Activated CD8-positive, alpha-beta T cell treated with anti-CD3 and anti-CD28 coated beads, Interleukin-2, amount 10 ng/mL, durations not matched to agents 7 days and 5 days (primary cell): ENCODE measurements at regions not wholly inside any gene's neighbourhood (a gene's known extent, or its start where the extent isn't known, plus 50 kb on each side); places are given as distances from the start of the nearest gene placed in this dataset.

Experiments used
- ATAC-seq: fragments of 150-1000 bp; cut with Tn5 transposase; one replicate; pipeline ENCODE4 v1.10.0; 2021; ENCODE audit warnings: moderate library complexity
- CTCF ChIA-PET: fragments of 350-600 bp; sonication (Branson Sonifier 250); formaldehyde crosslinking; loops from one replicate; lab custom pipeline; 2021; ENCODE audit warnings: antibody characterized with exemption; lab: Charles Lee
- POLR2A ChIA-PET: fragments of 350-600 bp; sonication (Branson Sonifier 250); formaldehyde crosslinking; loops from one replicate; lab custom pipeline; 2021; ENCODE audit warnings: antibody characterized with exemption; lab: Charles Lee
- DNase-seq: peaks from one replicate; pipeline ENCODE4 v3.0.0-alpha.2; 2020
- H3K27ac Mint-ChIP-seq: one replicate; pipeline ENCODE4 v1.8.0; 2021; ENCODE audit warnings: mild to moderate bottlenecking, mixed read lengths
- H3K27me3 Mint-ChIP-seq: one replicate; pipeline ENCODE4 v1.8.0; 2021; ENCODE audit warnings: low read depth, mixed read lengths
- H3K36me3 Mint-ChIP-seq: one replicate; pipeline ENCODE4 v1.8.0; 2021; ENCODE audit warnings: low read depth, mixed read lengths
- H3K4me1 Mint-ChIP-seq: one replicate; pipeline ENCODE4 v1.8.0; 2021; ENCODE audit warnings: low read depth, mixed read lengths
- H3K4me3 Mint-ChIP-seq: one replicate; pipeline ENCODE4 v1.8.0; 2021; ENCODE audit warnings: mild to moderate bottlenecking, mixed read lengths
- H3K9me3 Mint-ChIP-seq: one replicate; pipeline ENCODE4 v1.8.0; 2022; ENCODE audit warnings: mixed read lengths; ENCODE audit not compliant: insufficient read depth

DNA sequence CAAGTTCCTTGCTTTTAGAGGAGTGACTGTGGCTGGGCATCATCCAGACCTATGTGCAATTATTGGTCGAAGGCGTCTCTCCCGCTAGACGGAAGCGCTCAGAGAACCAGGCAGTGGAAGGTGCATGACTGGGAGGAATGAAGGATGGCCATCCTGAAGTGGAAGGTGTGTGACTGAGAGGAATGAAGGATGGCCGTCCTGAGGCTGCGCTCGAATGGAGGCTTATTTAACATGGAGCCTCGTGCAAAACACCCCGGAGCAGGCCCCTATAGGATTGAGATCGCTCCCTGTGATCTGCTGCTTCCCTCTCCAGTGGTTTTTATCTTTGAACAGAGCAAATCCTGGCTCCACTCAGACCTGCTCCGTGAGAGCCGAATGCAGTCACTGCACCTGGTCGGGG, 140.2 kb upstream of the ID2 start:
- Mint-ChIP-seq H3K4me1 (peaks cover 98% of the 10 kb centered on the region), H3K9me3 (no peaks in the 10 kb centered on the region), H3K27me3 (no peaks in the 10 kb centered on the region), H3K4me3 (peak overlapping the region; percentile 30), H3K27ac (peak overlapping the region; percentile 97), H3K36me3 (peaks cover 8% of the 10 kb centered on the region)
- ATAC-seq (no peak), DNase-seq (no peak)
- ChIA-PET CTCF (interaction anchor here (1.5 to 1.6 kb wide), 2 partner anchors 9 to 19 kb away, joined by 4 read pairs; no protein-coding TSS in a partner anchor), POLR2A (interaction anchor here (1.0 to 6.3 kb wide), 3 partner anchors 139 to 1090 kb away, joined by 3 to 73 read pairs (median 7); partner anchors contain the start of gene ID2)

DNA sequence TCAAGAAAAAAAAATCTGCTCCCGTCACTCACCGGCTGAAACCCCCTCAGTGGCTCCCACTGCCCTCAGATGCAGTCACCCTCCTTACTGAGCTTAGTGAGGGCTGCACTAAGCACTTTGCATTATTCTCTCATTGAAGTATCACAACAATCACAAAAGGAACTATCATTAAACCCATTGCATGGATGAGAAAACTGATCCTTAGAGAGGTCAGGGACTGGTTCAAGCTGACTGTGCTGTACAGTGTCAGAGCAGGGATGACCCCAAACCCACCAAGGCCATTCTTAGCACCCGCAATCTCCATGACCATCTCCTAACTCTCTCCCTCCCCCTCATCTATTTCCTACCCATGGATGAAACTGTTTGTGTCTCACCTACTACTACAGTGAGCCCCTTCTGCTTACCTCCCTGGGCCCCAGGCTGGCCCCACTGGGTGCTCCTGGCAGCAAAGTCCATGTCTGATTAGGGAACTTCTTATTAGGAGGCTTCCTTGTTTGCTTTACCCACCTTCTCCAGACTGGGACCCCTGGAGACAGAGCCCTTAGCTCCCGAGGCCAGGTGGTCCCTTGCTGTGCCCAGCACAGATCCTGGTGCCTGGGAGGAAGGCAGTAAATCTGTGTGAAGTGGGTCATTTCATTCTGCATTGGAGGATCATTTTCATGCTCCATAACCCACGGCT, 139.3 kb upstream of the ID2 start:
- ATAC-seq: no peak
- H3K9me3 Mint-ChIP-seq: no peaks in the 10 kb centered on the region
- no peaks in the 10 kb centered on the region for H3K27me3 Mint-ChIP-seq
- POLR2A ChIA-PET: interaction anchor here (0.7 to 6.3 kb wide), 8 partner anchors 18 to 1091 kb away, joined by 3 to 73 read pairs (median 5); partner anchors contain the start of gene ID2
- peaks cover 8% of the 10 kb centered on the region for H3K36me3 Mint-ChIP-seq
- peak overlapping the region; percentile 97 for H3K27ac Mint-ChIP-seq
- no peak for DNase-seq
- CTCF ChIA-PET: interaction anchor here (1.5 to 2.2 kb wide), 5 partner anchors 10 to 1115 kb away, joined by 4 to 16 read pairs (median 7); partner anchors contain the start of gene ID2
- H3K4me1 Mint-ChIP-seq: peaks cover 98% of the 10 kb centered on the region
- peak overlapping the region; percentile 46 for H3K4me3 Mint-ChIP-seq

DNA sequence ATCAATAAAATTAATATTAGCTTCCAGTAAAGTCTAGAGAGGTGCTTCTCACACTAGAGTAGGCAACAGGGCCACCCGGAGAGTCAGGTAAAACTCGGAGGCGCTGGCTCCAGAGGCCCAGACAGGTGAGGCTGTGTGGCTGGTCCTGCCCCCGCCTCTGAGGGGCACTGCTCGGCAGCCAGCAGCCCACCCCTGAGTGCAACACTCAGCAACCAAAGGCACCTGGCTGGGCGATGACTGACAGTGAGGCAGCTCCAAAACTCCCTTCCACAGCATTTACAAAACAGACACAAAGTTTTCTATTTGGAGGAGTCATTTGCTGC, 138.8 kb upstream of the ID2 start:
- H3K27ac Mint-ChIP-seq: peak overlapping the region; percentile 97
- ATAC-seq (no peak), DNase-seq (no peak)
- peak overlapping the region; percentile 46 for H3K4me3 Mint-ChIP-seq
- peaks cover 98% of the 10 kb centered on the region for H3K4me1 Mint-ChIP-seq
- H3K36me3 Mint-ChIP-seq: peaks cover 8% of the 10 kb centered on the region
- ChIA-PET POLR2A (interaction anchor here (1.2 to 6.3 kb wide), 12 partner anchors 17 to 1091 kb away, joined by 3 to 73 read pairs (median 6); partner anchors contain the start of gene ID2), CTCF (interaction anchor here (1.2 to 2.5 kb wide), 11 partner anchors 10 to 1115 kb away, joined by 3 to 16 read pairs (median 5); partner anchors contain the start of gene ID2)
- no peaks in the 10 kb centered on the region for H3K9me3 Mint-ChIP-seq
- H3K27me3 Mint-ChIP-seq: no peaks in the 10 kb centered on the region

DNA sequence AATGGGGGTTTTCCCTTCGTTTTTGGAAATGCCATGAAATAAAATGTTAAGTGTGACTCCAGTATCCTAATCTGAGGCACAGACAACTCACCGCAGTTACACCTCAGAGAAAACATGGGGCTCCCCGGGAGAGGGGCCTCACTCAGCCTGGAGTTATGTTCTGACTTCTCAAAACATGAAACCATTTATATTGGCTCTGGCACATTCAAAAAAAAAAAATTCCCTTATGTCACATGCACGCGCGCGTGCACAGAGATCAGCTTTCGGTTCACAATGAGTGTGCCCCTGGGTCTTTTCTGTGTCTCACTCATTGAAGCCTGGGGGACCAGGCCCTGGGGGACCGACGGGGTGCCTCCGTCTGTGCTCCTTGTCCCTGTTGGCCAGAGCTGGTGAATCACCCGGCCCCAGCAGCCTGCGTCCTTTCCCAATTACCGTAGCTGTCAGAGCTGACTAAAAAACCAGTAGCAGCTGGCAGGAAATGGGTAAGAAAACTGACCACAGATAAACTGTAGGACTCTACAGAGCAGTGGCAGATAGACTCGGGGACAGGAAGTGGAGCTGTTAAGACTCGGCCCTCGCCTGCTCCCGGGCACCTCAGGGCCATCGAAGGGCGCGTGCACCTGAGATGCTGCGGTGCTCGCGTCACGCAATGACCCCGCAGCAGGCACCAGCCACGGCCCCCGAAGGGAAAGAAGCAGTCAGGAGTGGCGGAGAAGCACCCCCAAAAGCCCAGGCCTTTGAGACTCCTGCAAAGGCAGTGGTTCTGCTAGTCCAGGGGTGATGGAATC, 138.3 kb upstream of the ID2 start:
- DNase-seq (peak; percentile 75), ATAC-seq (peak; percentile 49)
- Mint-ChIP-seq H3K27me3 (no peaks in the 10 kb centered on the region), H3K27ac (peak overlapping the region; percentile 97), H3K9me3 (no peaks in the 10 kb centered on the region), H3K36me3 (peaks cover 8% of the 10 kb centered on the region), H3K4me1 (peaks cover 94% of the 10 kb centered on the region), H3K4me3 (peak overlapping the region; percentile 46)
- ChIA-PET CTCF (interaction anchor here (0.6 to 2.5 kb wide), 21 partner anchors 11 to 1116 kb away, joined by 3 to 16 read pairs (median 5); partner anchors contain the start of gene ID2), POLR2A (interaction anchor here (0.6 to 6.3 kb wide), 19 partner anchors 16 to 1092 kb away, joined by 3 to 73 read pairs (median 5); partner anchors contain the start of gene ID2)

DNA sequence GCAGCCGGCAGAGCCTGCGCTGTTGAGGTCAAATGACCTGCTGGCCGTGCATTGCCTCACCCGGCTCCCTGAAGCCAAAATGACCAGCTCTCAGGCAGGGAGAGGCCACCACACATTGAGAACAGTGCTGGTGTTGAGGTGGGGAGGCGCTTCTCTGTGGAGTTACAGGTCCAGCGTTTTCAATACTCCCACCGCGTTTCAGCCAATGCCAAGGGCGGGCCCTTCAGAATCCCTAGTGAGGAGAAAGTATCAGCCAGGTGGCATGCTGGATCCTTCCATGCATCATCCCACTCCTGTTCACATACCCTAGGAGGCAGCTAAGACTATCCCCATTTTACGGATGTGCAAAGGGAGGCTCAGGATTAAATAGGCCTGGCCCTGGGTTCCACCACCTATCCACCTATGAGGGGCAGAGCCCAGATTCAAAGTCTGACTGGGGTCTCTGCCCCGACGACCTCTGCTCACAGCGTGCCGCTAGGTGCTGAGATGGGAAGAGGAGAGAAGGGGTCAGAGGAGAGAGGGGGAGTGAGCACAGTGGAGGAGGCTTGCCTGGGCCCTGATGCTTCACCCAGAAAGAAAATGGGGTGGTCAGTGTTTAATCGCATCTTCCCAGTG, 137.6 kb upstream of the ID2 start:
- CTCF ChIA-PET: interaction anchor here (0.9 to 2.5 kb wide), 32 partner anchors 12 to 1118 kb away, joined by 3 to 16 read pairs (median 4); partner anchors contain the start of gene ID2
- peak overlapping the region; percentile 58 for H3K4me3 Mint-ChIP-seq

DNA sequence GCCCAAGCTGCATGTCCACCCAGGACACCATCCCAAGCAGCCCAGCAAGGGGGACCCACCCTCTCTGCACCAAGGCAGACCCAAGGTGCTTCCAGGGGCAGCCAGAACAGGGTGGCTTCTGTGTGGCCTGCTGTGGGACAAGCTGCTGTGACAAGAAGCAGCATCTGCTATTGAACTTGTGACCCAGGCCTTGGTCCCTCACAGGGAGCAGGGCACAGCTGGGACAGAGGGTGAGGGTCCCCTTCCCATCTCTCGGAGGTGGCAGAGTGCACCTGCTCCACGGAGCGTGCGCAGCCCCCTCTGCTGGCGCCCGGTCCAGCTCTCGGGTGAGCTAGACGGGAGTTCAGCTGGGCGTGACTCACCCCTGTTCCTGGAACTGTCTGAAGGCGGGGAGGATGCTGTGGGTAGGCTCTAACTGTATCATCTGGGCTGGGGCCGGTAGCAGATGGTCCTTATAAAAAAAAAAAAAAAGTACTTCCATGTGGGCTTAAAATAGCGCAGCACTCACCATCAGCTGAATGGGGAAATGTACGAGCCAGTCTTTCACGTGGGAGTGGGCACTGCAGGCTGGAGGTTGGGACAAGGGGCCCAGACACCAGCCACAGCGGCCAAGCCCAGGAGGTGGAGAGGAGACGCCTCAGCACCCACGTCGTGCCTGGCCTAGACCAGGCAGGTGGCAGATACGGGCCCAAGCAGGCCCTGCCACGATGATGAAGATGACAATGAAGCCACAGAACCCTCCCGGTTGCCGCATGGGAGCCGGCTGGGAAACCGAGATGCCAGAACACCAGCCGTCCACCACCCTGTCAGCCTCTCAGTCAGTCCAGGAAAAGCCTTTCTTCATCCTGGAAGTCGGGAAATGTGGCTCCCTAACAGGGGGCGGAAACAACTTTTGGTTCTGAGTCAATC, 136.8 kb upstream of the ID2 start:
- POLR2A ChIA-PET: interaction anchor here (0.5 to 6.3 kb wide), 15 partner anchors 23 to 1117 kb away, joined by 3 to 73 read pairs (median 5); partner anchors contain the start of gene ID2
- peak; percentile 94 for DNase-seq
- Mint-ChIP-seq H3K27me3 (no peaks in the 10 kb centered on the region), H3K4me1 (peaks cover 84% of the 10 kb centered on the region), H3K4me3 (peak overlapping the region; percentile 40), H3K9me3 (no peaks in the 10 kb centered on the region), H3K36me3 (peaks cover 6% of the 10 kb centered on the region), H3K27ac (peak overlapping the region; percentile 97)
- CTCF ChIA-PET: interaction anchor here (0.8 to 2.5 kb wide), 27 partner anchors 12 to 1119 kb away, joined by 3 to 16 read pairs (median 4); no protein-coding TSS in a partner anchor
- peak; percentile 90 for ATAC-seq

More for the DNA sequence above, 137.6 kb upstream of the ID2 start:
- ATAC-seq (peak; percentile 8), DNase-seq (peak; percentile 38)
- H3K9me3 Mint-ChIP-seq: no peaks in the 10 kb centered on the region
- POLR2A ChIA-PET: interaction anchor here (1.0 to 6.3 kb wide), 18 partner anchors 22 to 1116 kb away, joined by 3 to 73 read pairs (median 6); partner anchors contain the start of gene ID2
- H3K36me3 Mint-ChIP-seq: peaks cover 7% of the 10 kb centered on the region
- peaks cover 92% of the 10 kb centered on the region for H3K4me1 Mint-ChIP-seq
- H3K27ac Mint-ChIP-seq: peak overlapping the region; percentile 97
- no peaks in the 10 kb centered on the region for H3K27me3 Mint-ChIP-seq

DNA sequence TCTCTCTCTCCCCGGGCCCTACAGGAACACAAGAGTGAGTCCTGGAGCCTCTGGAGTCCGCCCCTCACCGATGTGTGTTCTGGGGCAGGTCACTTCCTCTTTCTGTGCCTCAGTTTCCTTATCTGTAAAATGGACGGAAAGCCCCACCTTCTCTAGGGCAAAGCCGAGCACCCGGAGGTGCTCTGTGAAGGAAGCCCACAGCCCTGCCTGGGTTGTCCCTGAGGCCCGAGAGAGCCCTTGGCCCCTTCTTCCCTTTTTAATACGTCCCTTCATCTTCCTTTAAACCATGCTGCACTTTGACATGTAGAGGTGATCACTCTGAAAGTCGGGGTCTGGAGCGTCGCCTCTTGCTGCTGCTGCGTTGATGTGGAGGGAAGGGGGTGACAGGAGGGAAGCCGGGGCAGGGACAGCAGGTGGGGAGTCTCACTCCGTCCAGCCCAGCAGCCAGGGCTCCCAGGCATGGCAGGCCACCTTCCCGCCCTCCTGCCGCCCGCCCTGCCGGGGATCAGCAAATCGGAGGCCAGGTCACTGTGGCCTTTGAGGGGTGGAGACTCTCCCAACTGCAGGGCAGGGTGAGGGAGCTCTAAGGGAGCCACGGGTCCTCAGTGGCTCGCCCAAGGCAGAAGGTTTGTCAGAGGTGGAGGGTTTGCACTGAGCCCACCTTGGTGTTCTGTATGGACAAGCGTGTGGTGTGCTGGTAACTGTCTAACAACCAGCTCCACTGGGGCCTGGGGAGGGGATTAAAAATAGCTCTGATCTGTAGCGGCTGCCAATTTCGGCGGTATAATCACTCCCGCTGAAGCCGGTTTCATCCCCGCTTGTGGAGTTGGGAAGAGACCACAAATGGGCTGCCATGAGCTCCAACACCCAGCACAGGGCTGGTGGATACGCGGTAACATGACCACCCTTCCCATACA, 135.9 kb upstream of the ID2 start:
- ATAC-seq: no peak
- Mint-ChIP-seq H3K9me3 (no peaks in the 10 kb centered on the region), H3K36me3 (peaks cover 6% of the 10 kb centered on the region), H3K4me3 (no peak overlapping the region), H3K27ac (peak overlapping the region; percentile 97), H3K4me1 (peaks cover 76% of the 10 kb centered on the region), H3K27me3 (no peaks in the 10 kb centered on the region)
- CTCF ChIA-PET: interaction anchor here (1.0 to 1.4 kb wide), 5 partner anchors 11 to 142 kb away, joined by 4 to 12 read pairs (median 4); no protein-coding TSS in a partner anchor
- POLR2A ChIA-PET: interaction anchor here (0.6 to 6.3 kb wide), 6 partner anchors 57 to 821 kb away, joined by 3 to 73 read pairs (median 4); partner anchors contain the start of gene ID2
- no peak for DNase-seq

DNA sequence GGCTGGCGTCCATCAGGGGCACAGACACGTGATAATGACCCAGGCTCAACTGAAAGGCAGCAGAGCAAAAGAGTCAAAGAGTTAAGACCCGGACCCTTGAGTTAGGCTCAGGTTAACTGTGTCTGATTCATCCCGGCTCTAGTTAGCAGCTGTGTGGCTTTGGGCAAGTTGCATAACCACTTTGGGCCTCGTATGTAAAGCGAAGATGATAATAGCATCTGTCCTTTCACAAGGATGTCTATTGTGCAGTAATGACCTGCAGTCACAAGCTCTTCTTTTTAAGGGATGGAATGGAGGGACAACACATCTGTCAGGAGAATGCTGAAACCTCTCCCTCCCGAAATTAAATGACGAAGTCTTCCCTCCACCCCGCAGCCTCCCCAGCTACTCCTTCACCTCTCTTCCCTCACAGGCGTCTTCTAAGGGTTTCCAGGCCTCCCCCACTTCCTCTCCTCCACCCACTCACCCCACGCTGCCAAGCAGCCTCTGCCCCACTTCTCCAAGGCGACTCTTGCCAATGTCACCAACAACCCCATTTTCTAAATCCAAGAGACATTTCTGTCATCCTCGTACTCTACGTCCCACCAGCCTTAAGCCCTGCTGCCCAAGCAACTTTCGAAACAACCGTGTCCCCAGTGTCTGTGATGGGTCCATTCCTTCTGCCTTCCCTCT, 135.1 kb upstream of the ID2 start:
- Mint-ChIP-seq H3K27me3 (no peaks in the 10 kb centered on the region), H3K9me3 (no peaks in the 10 kb centered on the region), H3K4me1 (peaks cover 76% of the 10 kb centered on the region), H3K27ac (peak overlapping the region; percentile 58), H3K36me3 (peaks cover 4% of the 10 kb centered on the region), H3K4me3 (no peak overlapping the region)
- ChIA-PET POLR2A (interaction anchor here (0.7 to 6.3 kb wide), 2 partner anchors 134 to 709 kb away, joined by 3 to 73 read pairs; partner anchors contain the start of gene ID2), CTCF (no interaction called here)
- no peak for DNase-seq
- ATAC-seq: no peak
